Bronchial epithelial cell (primary cell): ENCODE measurements at regions not wholly inside any gene's neighbourhood (a gene's known extent, or its start where the extent isn't known, plus 50 kb on each side); places are given as distances from the start of the nearest gene placed in this dataset.

Experiments
- DNase-seq: peaks from one replicate; pipeline ENCODE4 v3.0.0-alpha.2; 2010; ENCODE audit warnings: low read depth
- FAIRE-seq: peaks from 2 replicates; lab custom pipeline; 2011; peaks lifted over from hg19 to GRCh38; lab: Jason Lieb, UNC
- H3K27me3 ChIP-seq: 2 replicates; pipeline ENCODE4 v1.5.1; 2011; ENCODE audit warnings: low read length; ENCODE audit not compliant: control insufficient read depth, insufficient read depth
- H3K36me3 ChIP-seq: 2 replicates; pipeline ENCODE4 v1.5.1; 2011; ENCODE audit warnings: low read length; ENCODE audit not compliant: control insufficient read depth, insufficient read depth
- H3K4me3 ChIP-seq: 2 replicates; pipeline ENCODE4 v1.5.1; 2011; ENCODE audit warnings: mild to moderate bottlenecking, low read depth, low read length, control low read depth
- CTCF ChIP-seq: IDR thresholded peaks from 2 replicates; pipeline ENCODE4 v1.5.1; 2011; ENCODE audit warnings: mild to moderate bottlenecking, moderate library complexity, low read length, control low read depth, inconsistent platforms; ENCODE audit not compliant: insufficient read depth, severe bottlenecking

DNA sequence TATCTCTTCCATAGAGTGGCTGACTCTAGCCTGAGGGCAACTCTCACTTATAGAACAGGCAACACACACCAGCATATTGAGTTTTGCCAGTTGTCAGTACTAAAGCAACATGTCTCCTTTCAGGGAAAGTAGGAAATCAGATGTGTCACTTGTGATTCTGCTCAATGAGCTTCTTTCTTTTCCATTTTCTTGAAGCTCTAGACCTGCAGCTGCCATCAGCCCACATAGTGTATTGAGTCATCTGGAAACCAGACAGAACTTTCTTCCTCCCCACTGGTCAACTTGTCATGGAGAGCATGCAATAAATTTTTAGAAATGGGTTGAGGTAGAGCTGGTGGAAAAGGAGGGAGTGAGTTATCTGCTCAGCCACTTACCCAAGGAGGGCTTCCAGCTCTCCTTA, 209.0 kb upstream of the PLEKHG7 start:
- peak; percentile 60 for FAIRE-seq
- no peak for DNase-seq
- no peak for TF ChIP-seq CTCF
- H3K36me3 ChIP-seq: no peaks in the 10 kb centered on the region
- no peak overlapping the region for H3K4me3 ChIP-seq
- no peaks in the 10 kb centered on the region for H3K27me3 ChIP-seq

GRCh38 chr12:92492995-92493394, 209.8 kb upstream of the PLEKHG7 start:
- no peak for DNase-seq

GRCh38 chr12:92492291-92492690, 210.5 kb upstream of the PLEKHG7 start:
- H3K27me3 ChIP-seq: no peaks in the 10 kb centered on the region
- no peaks in the 10 kb centered on the region for H3K36me3 ChIP-seq
- H3K4me3 ChIP-seq: no peak overlapping the region
- no peak for DNase-seq
- no peak for FAIRE-seq
- no peak for TF ChIP-seq CTCF

More at GRCh38 chr12:92492995-92493394, 209.8 kb upstream of the PLEKHG7 start:
- no peaks in the 10 kb centered on the region for H3K36me3 ChIP-seq
- no peak for FAIRE-seq
- no peaks in the 10 kb centered on the region for H3K27me3 ChIP-seq
- no peak for TF ChIP-seq CTCF
- H3K4me3 ChIP-seq: no peak overlapping the region

- DNase-seq (no peak), FAIRE-seq (no peak)
- H3K27me3 ChIP-seq: no peaks in the 10 kb centered on the region
- no peak for TF ChIP-seq CTCF
- no peak overlapping the region for H3K4me3 ChIP-seq
- H3K36me3 ChIP-seq: no peaks in the 10 kb centered on the region
Observed at GRCh38 chr12:92489781-92490180, 213.0 kb upstream of the PLEKHG7 start.

GRCh38 chr12:92488735-92489134, 214.1 kb upstream of the PLEKHG7 start:
- no peaks in the 10 kb centered on the region for H3K36me3 ChIP-seq
- DNase-seq: no peak
- TF ChIP-seq CTCF: no peak
- FAIRE-seq: no peak
- no peak overlapping the region for H3K4me3 ChIP-seq
- no peaks in the 10 kb centered on the region for H3K27me3 ChIP-seq

GRCh38 chr12:92487138-92487485, 215.7 kb upstream of the PLEKHG7 start:
- H3K4me3 ChIP-seq: no peak overlapping the region
- no peak for TF ChIP-seq CTCF
- no peak for FAIRE-seq

More at GRCh38 chr12:92487138-92487485, 215.7 kb upstream of the PLEKHG7 start:
- H3K36me3 ChIP-seq: no peaks in the 10 kb centered on the region
- no peaks in the 10 kb centered on the region for H3K27me3 ChIP-seq
- no peak for DNase-seq
